ENCODE measurements at regions not wholly inside any gene's neighbourhood (a gene's known extent, or its start where the extent isn't known, plus 50 kb on each side); places are given as distances from the start of the nearest gene placed in this dataset.

DNA sequence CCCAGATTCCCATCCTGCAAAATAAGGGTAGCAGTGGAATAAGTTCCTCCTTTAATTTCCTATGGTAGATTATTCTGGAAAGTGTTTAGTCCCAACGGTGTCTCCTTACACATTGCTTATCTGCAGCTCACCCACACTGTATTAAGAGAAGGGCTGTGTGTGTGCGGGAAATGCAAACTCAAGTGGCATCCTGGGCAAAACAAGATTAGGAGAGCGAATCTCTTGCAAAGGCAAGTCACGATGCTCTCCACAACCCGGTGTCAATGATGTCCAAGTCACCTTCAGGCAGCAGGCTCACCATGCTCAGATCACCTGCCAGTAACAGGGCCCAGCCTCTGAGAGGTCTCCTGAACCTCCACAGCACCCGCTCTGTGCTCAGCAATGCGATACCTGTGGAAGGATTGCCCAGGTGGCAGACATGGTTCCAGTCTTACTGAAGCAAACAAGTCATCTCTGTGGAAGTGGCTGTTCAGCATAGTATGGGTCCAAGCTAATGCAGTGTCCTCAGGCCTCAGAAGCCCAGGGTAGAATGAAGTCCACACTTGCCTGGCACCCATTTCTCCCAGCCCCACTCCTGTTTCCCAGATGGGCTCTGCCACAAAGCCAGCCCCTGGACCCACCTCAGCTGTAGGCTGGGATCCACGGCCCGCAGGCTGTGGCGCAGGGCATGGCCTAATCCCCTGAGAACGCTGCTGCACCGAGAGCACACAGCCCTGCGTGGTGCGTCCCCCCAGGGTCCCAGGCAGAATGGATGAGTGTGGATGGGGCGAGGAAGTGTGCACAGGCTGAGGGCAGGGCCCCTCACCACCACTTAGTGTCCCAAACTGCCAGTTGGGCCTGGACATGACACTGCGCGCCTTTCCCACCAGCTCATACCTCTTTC, 101.2 kb downstream of the PXDC1 start:
- Mint-ChIP-seq H3K9me3 (no peaks in the 10 kb centered on the region), H3K27ac (no peak overlapping the region), H3K27me3 (no peaks in the 10 kb centered on the region), H3K4me1 (ENCODE audit: unreplicated experiment) (peaks cover 6% of the 10 kb centered on the region), H3K36me3 (no peaks in the 10 kb centered on the region), H3K4me3 (no peak overlapping the region)
- TF ChIP-seq, protein P1, sequence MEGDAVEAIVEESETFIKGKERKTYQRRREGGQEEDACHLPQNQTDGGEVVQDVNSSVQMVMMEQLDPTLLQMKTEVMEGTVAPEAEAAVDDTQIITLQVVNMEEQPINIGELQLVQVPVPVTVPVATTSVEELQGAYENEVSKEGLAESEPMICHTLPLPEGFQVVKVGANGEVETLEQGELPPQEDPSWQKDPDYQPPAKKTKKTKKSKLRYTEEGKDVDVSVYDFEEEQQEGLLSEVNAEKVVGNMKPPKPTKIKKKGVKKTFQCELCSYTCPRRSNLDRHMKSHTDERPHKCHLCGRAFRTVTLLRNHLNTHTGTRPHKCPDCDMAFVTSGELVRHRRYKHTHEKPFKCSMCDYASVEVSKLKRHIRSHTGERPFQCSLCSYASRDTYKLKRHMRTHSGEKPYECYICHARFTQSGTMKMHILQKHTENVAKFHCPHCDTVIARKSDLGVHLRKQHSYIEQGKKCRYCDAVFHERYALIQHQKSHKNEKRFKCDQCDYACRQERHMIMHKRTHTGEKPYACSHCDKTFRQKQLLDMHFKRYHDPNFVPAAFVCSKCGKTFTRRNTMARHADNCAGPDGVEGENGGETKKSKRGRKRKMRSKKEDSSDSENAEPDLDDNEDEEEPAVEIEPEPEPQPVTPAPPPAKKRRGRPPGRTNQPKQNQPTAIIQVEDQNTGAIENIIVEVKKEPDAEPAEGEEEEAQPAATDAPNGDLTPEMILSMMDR (conservative IDR thresholded peaks at IDR 0.05), result no peak
- no peak for DNase-seq (ENCODE audit: extremely low spot score, unreplicated experiment)

DNA sequence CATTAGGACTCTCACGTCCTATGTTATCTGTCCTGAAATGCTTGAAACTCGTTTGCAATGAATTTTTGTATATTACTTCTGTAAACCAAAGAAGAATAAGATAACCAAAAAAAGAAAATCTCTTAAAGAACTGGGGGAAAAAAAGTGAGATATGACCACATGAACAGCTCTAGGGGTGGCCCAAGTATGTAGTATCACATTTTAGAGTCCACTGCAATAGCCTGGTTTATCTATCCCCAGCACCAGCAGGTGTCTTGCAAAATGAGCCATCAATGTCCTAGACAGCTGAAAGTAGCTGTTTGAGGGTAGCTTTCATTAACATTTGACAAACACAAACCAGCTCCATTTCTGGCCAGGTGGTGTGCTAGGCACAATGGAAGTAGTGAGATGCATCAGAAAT, 102.8 kb downstream of the PXDC1 start:
- H3K27me3 Mint-ChIP-seq, result no peaks in the 10 kb centered on the region
- H3K4me3 Mint-ChIP-seq, result no peak overlapping the region
- H3K4me1 Mint-ChIP-seq (ENCODE audit: unreplicated experiment), result peaks cover 9% of the 10 kb centered on the region
- no peaks in the 10 kb centered on the region for H3K36me3 Mint-ChIP-seq
- TF ChIP-seq, protein P1 (conservative IDR thresholded peaks at IDR 0.05), result no peak
- no peaks in the 10 kb centered on the region for H3K9me3 Mint-ChIP-seq
- no peak for DNase-seq (ENCODE audit: extremely low spot score, unreplicated experiment)
- H3K27ac Mint-ChIP-seq, result no peak overlapping the region

DNA sequence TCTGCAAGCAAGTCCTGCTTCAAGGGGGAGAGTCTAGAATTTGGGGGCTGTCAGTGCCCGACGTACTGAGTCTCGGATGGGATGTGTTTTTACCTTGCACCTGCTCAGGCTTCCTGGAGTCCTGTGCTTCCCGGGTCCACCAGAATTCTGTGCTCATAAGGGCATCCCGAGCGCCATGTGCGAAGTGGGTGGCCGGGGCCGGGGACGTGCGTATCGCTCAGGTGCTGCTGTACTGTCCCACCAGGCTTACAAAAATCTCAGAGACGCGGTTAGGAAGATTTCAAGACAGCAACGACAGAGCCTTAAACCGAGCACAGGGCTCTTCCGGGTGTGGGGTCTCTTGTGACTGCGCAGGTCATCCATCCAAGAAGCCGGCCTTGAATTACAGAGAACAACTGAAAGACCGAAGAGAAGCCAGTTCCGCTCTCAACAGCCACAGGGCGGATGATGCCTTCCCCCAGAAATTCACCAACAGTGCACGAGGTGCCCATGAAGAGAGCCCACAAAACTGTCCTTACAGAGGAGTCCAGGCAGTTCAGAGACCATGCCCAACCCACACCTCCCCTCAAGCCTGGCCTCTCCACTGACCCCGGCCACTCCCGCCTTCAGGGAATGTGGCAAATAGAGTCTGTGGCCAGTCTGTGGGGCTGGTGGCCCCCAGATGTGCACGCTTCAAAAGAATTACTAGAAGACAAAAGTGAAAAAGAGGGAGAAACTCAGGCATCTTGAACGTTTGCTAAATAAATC, 104.7 kb downstream of the PXDC1 start:
- Mint-ChIP-seq H3K9me3 (no peaks in the 10 kb centered on the region), H3K36me3 (peaks cover 4% of the 10 kb centered on the region), H3K4me1 (ENCODE audit: unreplicated experiment) (peaks cover 9% of the 10 kb centered on the region), H3K4me3 (no peak overlapping the region), H3K27me3 (no peaks in the 10 kb centered on the region), H3K27ac (no peak overlapping the region)
- TF ChIP-seq, protein P1 (conservative IDR thresholded peaks at IDR 0.05), result no peak
- no peak for DNase-seq (ENCODE audit: extremely low spot score, unreplicated experiment)

DNA sequence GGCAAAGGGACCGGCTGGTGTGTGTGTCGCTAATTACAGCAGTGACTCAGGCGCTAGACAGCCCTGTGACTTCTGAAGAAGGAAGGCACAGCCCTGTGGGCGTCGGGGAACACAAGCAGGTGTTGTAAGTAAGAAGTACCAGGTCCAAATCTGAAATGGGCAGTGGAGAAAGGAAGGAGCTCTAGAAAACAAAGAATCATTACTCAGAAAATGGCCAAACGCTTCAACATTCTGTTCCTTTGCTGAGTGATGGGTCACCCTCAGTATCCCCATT, 106.8 kb downstream of the PXDC1 start:
- peaks cover 9% of the 10 kb centered on the region for H3K4me1 Mint-ChIP-seq (ENCODE audit: unreplicated experiment)
- no peaks in the 10 kb centered on the region for H3K27me3 Mint-ChIP-seq
- H3K36me3 Mint-ChIP-seq, result peaks cover 4% of the 10 kb centered on the region
- DNase-seq (ENCODE audit: extremely low spot score, unreplicated experiment), result peak; percentile 29
- TF ChIP-seq, protein P1 (conservative IDR thresholded peaks at IDR 0.05), result no peak
- H3K9me3 Mint-ChIP-seq, result no peaks in the 10 kb centered on the region
- H3K4me3 Mint-ChIP-seq, result no peak overlapping the region
- H3K27ac Mint-ChIP-seq, result no peak overlapping the region

DNA sequence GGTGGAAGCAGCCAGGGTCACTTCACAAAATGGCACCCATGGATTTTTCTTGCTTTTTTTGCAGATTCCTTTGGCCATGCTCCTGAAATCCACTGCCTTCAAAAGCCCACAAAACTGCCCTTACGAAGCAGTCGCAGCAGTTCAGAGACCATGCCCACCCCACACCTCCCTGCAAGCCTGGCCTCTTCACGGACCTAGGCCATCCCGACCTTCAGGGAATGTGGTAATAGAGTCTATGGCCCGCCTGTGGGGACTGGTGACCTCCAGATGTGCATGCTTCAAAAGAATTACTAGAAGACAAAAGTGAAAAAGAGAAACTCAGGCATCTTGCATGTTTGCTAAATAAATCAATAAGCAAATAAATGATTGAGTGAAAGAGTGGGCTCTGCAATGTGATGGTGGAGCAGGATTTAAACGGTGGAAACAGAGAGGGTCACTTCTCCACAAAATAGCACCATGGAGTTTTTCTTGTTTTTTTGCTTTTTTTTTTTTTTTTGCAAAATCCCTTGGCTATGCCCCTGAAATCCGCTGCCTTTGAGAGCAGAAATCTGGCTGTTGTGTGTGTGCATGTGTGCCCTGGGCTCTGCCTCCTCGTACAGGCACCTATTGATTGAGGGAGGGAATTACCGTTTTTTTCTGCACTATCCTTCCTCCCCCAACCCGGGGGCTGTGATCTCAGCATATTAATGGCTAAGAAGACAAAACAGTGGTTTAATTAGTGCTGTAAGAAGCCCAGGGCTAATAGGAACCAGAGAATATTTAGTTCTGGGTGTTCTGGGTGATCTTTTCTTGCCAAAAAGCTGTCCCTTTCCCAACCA, 107.4 kb downstream of the PXDC1 start:
- DNase-seq (ENCODE audit: extremely low spot score, unreplicated experiment), result peak; percentile 39
- TF ChIP-seq, protein P1 (conservative IDR thresholded peaks at IDR 0.05), result no peak
- no peak overlapping the region for H3K27ac Mint-ChIP-seq
- no peaks in the 10 kb centered on the region for H3K9me3 Mint-ChIP-seq
- H3K36me3 Mint-ChIP-seq, result peaks cover 4% of the 10 kb centered on the region
- H3K4me1 Mint-ChIP-seq (ENCODE audit: unreplicated experiment), result peaks cover 9% of the 10 kb centered on the region
- H3K4me3 Mint-ChIP-seq, result no peak overlapping the region
- H3K27me3 Mint-ChIP-seq, result no peaks in the 10 kb centered on the region
